Neuronal stem cell (in vitro differentiated cells): ENCODE measurements at regions not wholly inside any gene's neighbourhood (a gene's known extent, or its start where the extent isn't known, plus 50 kb on each side); places are given as distances from the start of the nearest gene placed in this dataset.

Experiments
- DNase-seq: peaks from one replicate; pipeline ENCODE4 v3.0.0-alpha.2; 2013; ENCODE audit warnings: low spot score
- H2AFZ ChIP-seq: one replicate; pipeline ENCODE4 v1.6.1; 2013; ENCODE audit warnings: mild to moderate bottlenecking, low read length, inconsistent platforms
- H2AK5ac ChIP-seq: 2 replicates; pipeline ENCODE4 v1.6.1; 2013; ENCODE audit warnings: low read depth, mild to moderate bottlenecking, inconsistent platforms, low read length, moderate library complexity, mixed read lengths
- H2BK120ac ChIP-seq: 2 replicates; pipeline ENCODE4 v1.6.1; 2013; ENCODE audit warnings: low read depth, mild to moderate bottlenecking, inconsistent platforms, low read length, moderate library complexity, mixed read lengths
- H2BK12ac ChIP-seq: one replicate; pipeline ENCODE4 v1.6.1; 2013; ENCODE audit warnings: low read length, inconsistent platforms
- H2BK15ac ChIP-seq: 2 replicates; pipeline ENCODE4 v1.6.1; 2013; ENCODE audit warnings: mild to moderate bottlenecking, low read length, inconsistent platforms, mixed read lengths
- H2BK5ac ChIP-seq: one replicate; pipeline ENCODE4 v1.6.1; 2013; ENCODE audit warnings: inconsistent platforms, mild to moderate bottlenecking, low read length, moderate library complexity
- H3K14ac ChIP-seq: one replicate; pipeline ENCODE4 v1.6.1; 2013; ENCODE audit warnings: low read length, inconsistent platforms
- H3K18ac ChIP-seq: 2 replicates; pipeline ENCODE4 v1.6.1; 2013; ENCODE audit warnings: low read length, inconsistent platforms
- H3K23ac ChIP-seq: 2 replicates; pipeline ENCODE4 v1.6.1; 2013; ENCODE audit warnings: low read depth, mild to moderate bottlenecking, mixed read lengths, low read length, inconsistent platforms; ENCODE audit not compliant: poor library complexity
- H3K27ac ChIP-seq: replicated peaks from 3 replicates; pipeline ENCODE4 v1.5.1; 2013; ENCODE audit warnings: low read length, inconsistent platforms
- H3K27me3 ChIP-seq, 3 experiments: 2 replicates each; pipeline ENCODE4 v1.6.1; 2013; ENCODE audit warnings: low read length in 3 of 3, mild to moderate bottlenecking in 2 of 3, inconsistent platforms in 1 of 3, low read depth in 1 of 3, mixed read lengths in 1 of 3, moderate library complexity in 1 of 3; ENCODE audit not compliant: control insufficient read depth in 3 of 3, insufficient read depth in 3 of 3
- H3K36me3 ChIP-seq, 2 donors: replicated peaks in 1 of 2; 2 replicates each; pipeline ENCODE4 v1.6.1; 2013; ENCODE audit warnings: low read length in 2 of 2; ENCODE audit not compliant: control insufficient read depth in 2 of 2, insufficient read depth in 2 of 2
- H3K4ac ChIP-seq: 2 replicates; pipeline ENCODE4 v1.6.1; 2013; ENCODE audit warnings: inconsistent platforms, mild to moderate bottlenecking, low read length, moderate library complexity
- H3K4me1 ChIP-seq, 2 donors: 1 replicate in 1 of 2; 2 replicates in 1 of 2; pipeline ENCODE4 v1.6.1; 2013; ENCODE audit warnings: low read length in 2 of 2, low read depth in 1 of 2; ENCODE audit not compliant: control insufficient read depth in 2 of 2, insufficient read depth in 1 of 2
- H3K4me2 ChIP-seq: one replicate; pipeline ENCODE4 v1.6.1; 2013; ENCODE audit warnings: mild to moderate bottlenecking, low read length, inconsistent platforms; ENCODE audit not compliant: insufficient read depth, poor library complexity, severe bottlenecking
- H3K4me3 ChIP-seq, 2 donors: 2 replicates each; pipeline ENCODE4 v1.5.1; 2013; ENCODE audit warnings: low read length in 2 of 2, mild to moderate bottlenecking in 2 of 2, inconsistent platforms in 1 of 2, moderate library complexity in 1 of 2
- H3K79me1 ChIP-seq: one replicate; pipeline ENCODE4 v1.6.1; 2013; ENCODE audit warnings: low read depth, mild to moderate bottlenecking, inconsistent platforms, low read length, moderate library complexity
- H3K9ac ChIP-seq: one replicate; pipeline ENCODE4 v1.6.1; 2013; ENCODE audit warnings: mild to moderate bottlenecking, low read depth, low read length, inconsistent platforms; ENCODE audit not compliant: poor library complexity
- H3K9me3 ChIP-seq, 2 donors: replicated peaks in 1 of 2; 2 replicates each; pipeline versions ENCODE3 to v1.6.1; 2013; ENCODE audit warnings: low read length in 2 of 2, mild to moderate bottlenecking in 2 of 2, inconsistent platforms in 1 of 2, low read depth in 1 of 2, mixed read lengths in 1 of 2, moderate library complexity in 1 of 2; ENCODE audit not compliant: control insufficient read depth in 2 of 2, insufficient read depth in 1 of 2
- H4K8ac ChIP-seq: one replicate; pipeline ENCODE4 v1.6.1; 2013; ENCODE audit warnings: low read depth, mild to moderate bottlenecking, inconsistent platforms, low read length, moderate library complexity
- H4K91ac ChIP-seq: one replicate; pipeline ENCODE4 v1.6.1; 2013; ENCODE audit warnings: low read length, low read depth, mild to moderate bottlenecking, inconsistent platforms; ENCODE audit not compliant: poor library complexity
- WGBS, 2 donors: extraction: QIAGEN DNeasy Blood & Tissue Kit; methylation state at CpG; one replicate each; pipeline ENCODE4 v1.1.7; 2013; ENCODE audit warnings: missing lambda C conversion rate in 2 of 2, mixed read lengths in 1 of 2; ENCODE audit not compliant: insufficient read length in 2 of 2, insufficient replicate concordance in 1 of 2; ENCODE audit errors: extremely low coverage in 2 of 2; 5-methylcytosine and 5-hydroxymethylcytosine counted together

DNA sequence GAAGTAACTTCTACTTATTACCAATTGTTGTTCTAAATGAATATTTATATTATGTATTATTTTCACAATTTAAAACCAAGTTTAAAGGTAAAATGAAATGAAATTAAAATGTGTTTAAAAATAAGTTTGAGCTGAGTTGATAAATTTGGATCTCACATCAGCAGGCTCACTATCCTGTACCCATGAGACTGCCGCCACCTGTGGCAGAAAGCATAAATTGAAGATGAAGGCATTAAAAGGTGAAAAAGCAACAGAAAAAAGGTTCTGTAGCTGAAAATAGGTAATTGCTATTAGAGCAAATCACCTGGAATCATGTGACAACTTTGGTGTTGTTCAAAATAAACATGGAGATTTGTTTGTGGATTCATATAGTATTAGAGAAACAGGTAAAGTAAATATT lies 133.0 kb upstream of the CADM2 start:
- Histone ChIP-seq H3K9ac (no peak overlapping the region), H3K27me3 (no peaks in the 10 kb centered on the region), H2BK15ac (no peak overlapping the region), H3K9me3 (no peaks in the 10 kb centered on the region), H3K4ac (no peak overlapping the region), H2AFZ (no peak overlapping the region), H2BK5ac (no peak overlapping the region), H3K23ac (no peak overlapping the region), H3K14ac (no peak overlapping the region), H3K18ac (no peak overlapping the region), H2AK5ac (no peak overlapping the region), H3K4me2 (no peak overlapping the region), H2BK12ac (no peak overlapping the region), H4K91ac (no peak overlapping the region), H3K4me3 (no peak overlapping the region), H3K36me3 (no peaks in the 10 kb centered on the region), H3K27ac (no peak overlapping the region), H4K8ac (no peak overlapping the region), H3K4me1 (no peaks in the 10 kb centered on the region), H3K79me1 (no peaks in the 10 kb centered on the region), H2BK120ac (no peak overlapping the region)
- DNase-seq = no peak
- no CpG with 5 or more reads among the region's 1 CpG for WGBS, 2 donors

DNA sequence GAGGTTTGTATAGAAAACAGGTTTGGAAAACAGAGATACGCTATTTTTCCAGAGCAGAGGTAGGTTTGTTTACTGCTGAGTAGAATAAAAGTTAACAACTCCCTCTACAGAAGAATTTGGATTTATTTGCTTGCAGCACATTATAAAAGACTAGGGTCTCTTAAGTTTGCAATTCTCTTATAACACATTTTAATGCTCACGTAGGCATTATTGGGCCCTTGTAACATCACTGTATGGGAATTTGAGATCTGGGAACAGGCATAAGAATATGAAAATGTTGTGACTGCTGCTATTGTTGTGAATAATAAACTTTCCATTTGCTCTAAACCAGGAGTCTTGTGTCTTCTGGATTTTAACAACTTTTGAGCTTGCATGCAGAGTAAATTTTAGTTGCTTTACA lies 128.3 kb upstream of the CADM2 start:
- Histone ChIP-seq H3K4me1 (no peaks in the 10 kb centered on the region), H2AK5ac (no peak overlapping the region), H3K36me3 (no peaks in the 10 kb centered on the region), H4K91ac (no peak overlapping the region), H2BK5ac (no peak overlapping the region), H2AFZ (no peak overlapping the region), H3K18ac (no peak overlapping the region), H2BK120ac (no peak overlapping the region), H3K79me1 (no peaks in the 10 kb centered on the region), H3K9ac (no peak overlapping the region), H3K4me3 (no peak overlapping the region), H3K9me3 (no peaks in the 10 kb centered on the region), H2BK15ac (no peak overlapping the region), H3K4me2 (no peak overlapping the region), H4K8ac (no peak overlapping the region), H3K27me3 (no peaks in the 10 kb centered on the region), H3K27ac (no peak overlapping the region), H2BK12ac (no peak overlapping the region), H3K14ac (no peak overlapping the region), H3K4ac (no peak overlapping the region), H3K23ac (no peak overlapping the region)
- no CpG with 5 or more reads among the region's 2 CpGs for whole genome bisulfite sequencing, 2 donors
- no peak for DNase-seq

DNA sequence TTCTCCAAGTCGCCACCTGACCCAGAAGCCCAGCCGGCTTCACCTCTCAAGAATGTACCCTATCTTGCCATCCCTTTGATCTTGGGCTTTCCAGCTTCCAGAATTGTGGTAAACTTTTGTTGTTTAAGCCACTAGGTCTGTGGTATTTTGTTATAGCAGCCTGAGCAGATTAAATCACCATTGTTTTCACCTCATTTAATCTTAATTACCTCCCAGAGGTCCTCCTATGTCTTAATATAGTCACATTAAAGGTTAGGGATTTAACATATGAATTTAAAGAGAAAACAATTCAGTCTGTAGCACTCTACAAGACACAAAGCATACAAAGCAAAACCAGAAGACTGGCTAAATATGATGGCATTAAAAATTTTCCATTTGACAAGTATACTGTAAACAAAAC lies 123.4 kb upstream of the CADM2 start:
- H3K23ac ChIP-seq = no peak overlapping the region
- no peak for DNase-seq
- H3K27ac ChIP-seq = no peak overlapping the region
- H4K8ac ChIP-seq = no peak overlapping the region
- H2BK5ac ChIP-seq = no peak overlapping the region
- no peaks in the 10 kb centered on the region for H3K27me3 ChIP-seq
- no peak overlapping the region for H3K4me2 ChIP-seq
- H3K4me3 ChIP-seq = no peak overlapping the region
- H3K18ac ChIP-seq = no peak overlapping the region
- H2AFZ ChIP-seq = no peak overlapping the region
- H3K4ac ChIP-seq = no peak overlapping the region
- no peak overlapping the region for H2AK5ac ChIP-seq
- no peak overlapping the region for H3K14ac ChIP-seq
- no peaks in the 10 kb centered on the region for H3K36me3 ChIP-seq
- no CpG with 5 or more reads among the region's 2 CpGs for WGBS, 2 donors
- no peak overlapping the region for H4K91ac ChIP-seq
- no peak overlapping the region for H2BK15ac ChIP-seq
- H3K4me1 ChIP-seq = no peaks in the 10 kb centered on the region
- no peak overlapping the region for H2BK12ac ChIP-seq
- no peaks in the 10 kb centered on the region for H3K79me1 ChIP-seq
- H3K9ac ChIP-seq = no peak overlapping the region
- H2BK120ac ChIP-seq = no peak overlapping the region
- no peaks in the 10 kb centered on the region for H3K9me3 ChIP-seq

DNA sequence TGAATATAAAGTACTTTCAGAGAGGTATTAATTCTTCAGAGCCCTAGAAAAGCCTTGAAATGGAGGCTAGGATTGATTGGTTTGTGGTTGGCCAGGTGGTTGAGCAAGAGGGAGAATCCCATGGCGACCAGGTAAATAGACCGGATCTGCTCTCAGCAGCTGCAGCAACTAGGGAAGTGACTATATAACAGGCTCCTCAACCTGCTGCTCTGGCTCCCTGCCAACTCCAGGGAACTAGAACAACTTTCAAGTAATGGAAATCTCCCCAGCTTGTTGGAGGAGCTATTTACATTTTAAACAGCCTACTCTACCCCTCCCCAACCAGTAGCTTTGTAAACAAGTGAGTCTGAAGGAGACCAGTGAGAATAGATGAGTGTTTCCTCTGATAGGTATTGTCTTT lies 121.8 kb upstream of the CADM2 start:
- no peak overlapping the region for H3K4me2 ChIP-seq
- H3K27me3 ChIP-seq = no peaks in the 10 kb centered on the region
- no peak overlapping the region for H4K91ac ChIP-seq
- no peak overlapping the region for H3K4ac ChIP-seq
- no peak for DNase-seq
- no peak overlapping the region for H3K27ac ChIP-seq
- H3K36me3 ChIP-seq = no peaks in the 10 kb centered on the region
- no peak overlapping the region for H2AFZ ChIP-seq
- no CpG with 5 or more reads among the region's 2 CpGs for WGBS, 2 donors
- H2BK15ac ChIP-seq = no peak overlapping the region
- no peak overlapping the region for H2BK12ac ChIP-seq
- H3K4me3 ChIP-seq = no peak overlapping the region
- H3K18ac ChIP-seq = no peak overlapping the region
- no peaks in the 10 kb centered on the region for H3K9me3 ChIP-seq
- H3K4me1 ChIP-seq = no peaks in the 10 kb centered on the region
- H3K9ac ChIP-seq = no peak overlapping the region
- H3K14ac ChIP-seq = no peak overlapping the region
- H2BK120ac ChIP-seq = no peak overlapping the region
- H4K8ac ChIP-seq = no peak overlapping the region
- H2AK5ac ChIP-seq = no peak overlapping the region
- H3K23ac ChIP-seq = no peak overlapping the region
- H3K79me1 ChIP-seq = no peaks in the 10 kb centered on the region
- H2BK5ac ChIP-seq = no peak overlapping the region
